SU-DHL-6 (cell line): ENCODE measurements at regions not wholly inside any gene's neighbourhood (a gene's known extent, or its start where the extent isn't known, plus 50 kb on each side); places are given as distances from the start of the nearest gene placed in this dataset.

Experiments used
- EZH2phosphoT487 ChIP-seq: fragments of 200-600 bp; sonication (generic), shearing (Covaris generic); conservative IDR thresholded peaks from 2 replicates; pipeline ENCODE4 v1.6.1; 2018; ENCODE audit warnings: mild to moderate bottlenecking, antibody characterized with exemption, low read length, moderate library complexity, mixed read lengths
- TF ChIP-seq, protein P1 (sequence below): fragments of 200-600 bp; sonication (generic); IDR thresholded peaks from one replicate; pipeline ENCODE4 v1.5.1; 2017; ENCODE audit warnings: antibody characterized with exemption, mild to moderate bottlenecking, low read length, moderate library complexity; ENCODE audit not compliant: insufficient read depth, poor library complexity, severe bottlenecking

DNA sequence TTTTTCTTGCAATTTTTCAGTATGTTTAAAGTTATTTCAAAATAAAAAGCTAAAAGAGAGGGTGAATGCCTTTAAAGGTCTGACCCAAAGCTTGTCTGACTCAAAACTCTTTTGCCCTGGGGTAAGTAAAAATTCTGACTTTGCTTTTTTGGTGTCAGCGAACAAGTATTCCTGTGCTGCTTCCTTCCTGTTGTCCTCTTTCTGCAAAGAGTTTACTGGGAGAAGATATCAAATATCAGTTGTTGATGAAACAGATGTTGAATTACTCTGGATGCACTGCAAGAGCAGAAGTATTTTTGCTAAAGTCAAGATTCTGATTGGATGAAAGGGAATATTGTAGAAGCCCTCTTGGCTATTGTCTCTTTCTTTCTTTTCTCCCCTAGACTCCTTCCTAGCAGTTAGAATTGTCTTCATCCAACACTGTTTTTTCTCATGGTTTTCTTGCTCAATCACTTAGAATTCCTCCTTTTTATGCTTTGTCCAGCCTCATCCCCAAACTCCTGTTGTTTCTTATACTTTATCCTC is 62.0 kb downstream of the DACT1 start:
- TF ChIP-seq, protein P1, sequence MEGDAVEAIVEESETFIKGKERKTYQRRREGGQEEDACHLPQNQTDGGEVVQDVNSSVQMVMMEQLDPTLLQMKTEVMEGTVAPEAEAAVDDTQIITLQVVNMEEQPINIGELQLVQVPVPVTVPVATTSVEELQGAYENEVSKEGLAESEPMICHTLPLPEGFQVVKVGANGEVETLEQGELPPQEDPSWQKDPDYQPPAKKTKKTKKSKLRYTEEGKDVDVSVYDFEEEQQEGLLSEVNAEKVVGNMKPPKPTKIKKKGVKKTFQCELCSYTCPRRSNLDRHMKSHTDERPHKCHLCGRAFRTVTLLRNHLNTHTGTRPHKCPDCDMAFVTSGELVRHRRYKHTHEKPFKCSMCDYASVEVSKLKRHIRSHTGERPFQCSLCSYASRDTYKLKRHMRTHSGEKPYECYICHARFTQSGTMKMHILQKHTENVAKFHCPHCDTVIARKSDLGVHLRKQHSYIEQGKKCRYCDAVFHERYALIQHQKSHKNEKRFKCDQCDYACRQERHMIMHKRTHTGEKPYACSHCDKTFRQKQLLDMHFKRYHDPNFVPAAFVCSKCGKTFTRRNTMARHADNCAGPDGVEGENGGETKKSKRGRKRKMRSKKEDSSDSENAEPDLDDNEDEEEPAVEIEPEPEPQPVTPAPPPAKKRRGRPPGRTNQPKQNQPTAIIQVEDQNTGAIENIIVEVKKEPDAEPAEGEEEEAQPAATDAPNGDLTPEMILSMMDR: no peak
- TF ChIP-seq EZH2phosphoT487: no peak
